Epidermal melanocyte (primary cell): ENCODE measurements at regions not wholly inside any gene's neighbourhood (a gene's known extent, or its start where the extent isn't known, plus 50 kb on each side); places are given as distances from the start of the nearest gene placed in this dataset.
"Not testable (repeated sequence)": the region's sequence is repeated elsewhere in the genome, so short reads cannot be mapped to it uniquely, and the experiment has no call there.

ENCODE experiments used
- DNase-seq: peaks from one replicate; pipeline ENCODE4 v3.0.0; 2011; ENCODE audit warnings: low spot score; ENCODE audit not compliant: insufficient read length

DNA sequence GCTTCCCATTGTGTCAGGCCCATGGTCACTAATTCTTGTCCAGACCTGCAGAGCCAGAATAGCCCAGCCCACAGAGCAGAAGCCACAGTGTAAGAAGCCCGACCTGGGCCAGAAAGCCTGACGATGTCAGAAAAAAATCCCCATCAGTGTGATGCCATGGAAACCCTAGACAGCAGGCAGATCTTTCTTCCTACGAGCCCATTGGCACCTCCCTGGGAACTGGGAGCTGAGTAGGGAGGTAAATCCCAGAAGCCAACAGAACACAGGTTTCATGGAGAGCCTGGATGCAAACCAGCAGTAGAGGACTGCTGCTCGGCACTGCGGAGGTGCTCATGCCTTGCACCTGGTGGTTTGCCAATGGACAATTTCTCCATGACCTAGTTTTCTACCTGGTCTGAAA is 82.2 kb upstream of the SLC22A16 start:
- no peak for DNase-seq

DNA sequence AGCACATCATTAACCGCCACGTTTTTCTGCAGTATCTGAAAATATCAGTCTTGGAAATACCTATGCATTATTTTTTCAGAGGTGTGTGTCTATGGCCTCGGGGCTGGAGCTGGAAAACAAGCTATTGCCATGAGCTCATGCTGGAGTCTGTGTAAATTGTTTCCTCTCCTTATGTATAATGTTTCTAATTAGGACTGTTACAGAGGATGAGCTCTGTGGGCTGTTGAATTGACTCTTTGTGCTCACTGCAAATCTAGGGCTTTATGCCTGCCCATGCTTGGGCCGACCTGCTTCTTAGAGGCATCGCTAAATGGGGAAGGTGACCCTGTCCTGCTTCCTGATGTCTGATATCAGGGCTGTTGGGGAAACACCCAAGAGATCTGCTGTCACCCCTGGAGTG is 80.8 kb upstream of the SLC22A16 start:
- DNase-seq = no peak

DNA sequence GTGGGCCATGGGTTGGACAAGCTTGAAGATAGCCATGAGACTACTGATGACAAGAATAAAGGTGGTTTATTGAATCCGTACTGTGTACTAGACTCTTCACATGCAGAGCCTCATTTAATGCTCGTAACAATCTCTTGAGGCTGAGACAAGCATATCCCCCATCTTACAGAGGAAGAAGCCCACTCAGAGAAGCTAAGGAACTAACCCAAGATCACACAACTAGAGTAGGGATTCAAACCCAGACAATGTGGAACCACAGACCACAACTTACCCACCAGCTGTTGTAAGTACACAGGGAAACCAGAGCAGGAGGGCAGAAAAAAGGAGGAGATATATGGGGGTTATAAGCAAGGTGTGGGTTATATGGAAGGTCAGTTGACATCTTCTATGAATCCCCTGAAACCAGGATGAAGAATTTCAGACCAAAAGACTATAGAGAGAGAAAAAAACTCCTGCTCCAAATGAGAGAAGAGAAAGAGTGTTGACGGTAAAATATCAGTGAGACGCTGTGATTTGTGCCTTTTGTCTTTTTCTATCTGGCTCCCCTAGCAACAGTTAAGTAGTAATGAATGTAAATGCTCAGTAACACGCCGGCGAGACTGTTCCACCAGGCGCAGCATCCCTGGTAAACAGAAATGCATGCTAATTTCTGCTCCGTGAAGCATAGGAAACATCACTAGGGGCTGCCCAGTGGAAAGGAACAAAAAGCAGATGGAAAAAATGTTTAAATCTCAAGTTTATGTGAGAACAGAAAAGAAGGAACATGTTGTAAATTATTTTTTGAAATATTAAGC is 80.1 kb upstream of the SLC22A16 start:
- DNase-seq = no peak

DNA sequence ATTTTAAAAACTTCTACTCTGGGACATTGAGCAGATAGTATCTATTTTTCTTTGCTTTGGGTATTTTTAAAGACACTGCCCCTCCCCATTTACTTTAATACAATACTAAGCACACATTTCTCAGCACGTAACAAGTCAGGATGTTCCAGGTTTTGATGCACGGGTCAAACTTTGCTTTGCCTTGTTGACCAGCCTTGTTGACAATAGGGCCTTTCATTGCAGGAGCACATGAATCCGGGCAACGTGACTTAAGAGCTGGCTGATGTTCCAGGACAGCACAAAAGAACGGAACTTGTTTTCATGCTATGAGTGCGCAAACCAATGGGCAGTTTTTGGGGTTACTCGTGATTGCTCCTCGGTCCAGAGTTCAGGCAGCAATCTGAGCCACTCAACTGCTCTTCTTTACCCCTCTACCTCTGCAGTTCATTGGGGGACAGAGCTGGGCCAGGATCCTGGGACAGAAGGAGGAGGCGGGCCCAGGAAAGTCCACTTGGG is 78.6 kb upstream of the SLC22A16 start:
- DNase-seq = peak; percentile 88

DNA sequence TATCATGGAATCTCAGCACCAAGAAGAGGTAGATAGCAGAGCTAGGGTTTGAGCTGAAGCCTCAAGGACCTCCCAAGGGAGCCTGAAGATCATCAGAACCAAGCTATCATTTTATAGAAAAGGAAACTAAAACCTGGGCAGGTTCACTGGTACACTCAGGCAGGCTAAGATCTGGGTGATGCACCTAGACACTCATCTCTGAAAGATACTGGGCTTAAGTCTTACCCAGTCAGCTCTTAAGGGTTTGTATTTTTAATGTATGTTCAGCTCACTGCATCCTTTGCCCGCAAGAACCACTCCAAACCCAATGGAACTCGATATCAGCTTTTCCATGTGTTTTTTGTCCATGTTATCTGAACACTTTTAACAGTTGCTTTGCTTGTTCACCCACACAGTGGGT is 78.0 kb upstream of the SLC22A16 start:
- no peak for DNase-seq

DNA sequence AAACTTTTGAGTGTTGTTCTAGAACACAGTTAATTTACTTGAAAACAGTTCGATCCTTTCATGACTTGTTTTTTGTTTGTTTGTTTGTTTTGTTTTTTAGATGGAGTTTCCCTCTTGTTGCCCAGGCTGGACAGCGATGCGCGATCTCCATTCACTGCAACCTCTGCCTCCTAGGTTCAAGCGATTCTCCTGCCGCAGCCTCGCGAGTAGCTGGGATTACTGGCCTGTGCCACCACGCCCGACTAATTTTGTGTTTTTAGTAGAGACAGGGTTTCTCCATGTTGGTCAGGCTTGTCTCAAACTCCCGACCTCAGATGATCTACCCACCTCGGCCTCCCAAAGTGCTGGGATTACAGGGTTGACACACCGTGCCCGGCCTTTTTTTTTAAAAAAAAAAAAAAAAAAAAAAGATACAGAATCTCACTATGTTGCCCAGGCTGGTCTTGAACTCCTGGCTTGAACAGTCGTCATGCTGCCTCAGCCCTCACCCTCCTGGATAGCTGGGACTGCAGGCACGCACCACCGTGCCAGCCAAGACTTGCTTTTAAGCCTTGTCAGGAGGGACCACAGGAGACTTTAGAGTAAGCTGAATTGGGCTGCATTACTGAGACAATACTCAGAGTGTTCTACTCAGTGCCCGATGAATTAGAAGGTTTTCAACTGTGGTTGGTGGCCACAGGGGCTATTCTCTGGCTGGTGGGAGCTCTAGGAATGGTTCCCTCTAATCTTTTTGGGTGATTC is 76.7 kb upstream of the SLC22A16 start:
- DNase-seq = no peak

DNA sequence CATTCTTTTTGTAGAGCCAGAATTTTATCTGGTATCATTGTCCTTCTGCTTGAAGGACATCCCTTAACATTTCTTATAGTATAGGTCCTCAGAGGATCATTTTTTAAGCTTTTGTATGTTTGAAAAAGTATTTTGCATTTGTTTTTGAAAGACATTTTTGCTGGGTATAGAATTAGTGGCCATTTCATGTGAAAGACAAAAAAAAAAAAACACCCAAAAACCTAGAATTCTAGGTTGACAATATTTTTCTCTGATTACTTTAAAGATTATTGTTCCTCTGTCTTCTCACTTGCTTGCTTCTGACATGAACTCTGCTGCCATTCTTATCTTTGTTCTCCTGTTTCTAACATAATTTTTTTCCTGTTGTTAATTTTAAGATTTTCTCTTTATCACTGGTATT is 75.7 kb upstream of the SLC22A16 start:
- no peak for DNase-seq

DNA sequence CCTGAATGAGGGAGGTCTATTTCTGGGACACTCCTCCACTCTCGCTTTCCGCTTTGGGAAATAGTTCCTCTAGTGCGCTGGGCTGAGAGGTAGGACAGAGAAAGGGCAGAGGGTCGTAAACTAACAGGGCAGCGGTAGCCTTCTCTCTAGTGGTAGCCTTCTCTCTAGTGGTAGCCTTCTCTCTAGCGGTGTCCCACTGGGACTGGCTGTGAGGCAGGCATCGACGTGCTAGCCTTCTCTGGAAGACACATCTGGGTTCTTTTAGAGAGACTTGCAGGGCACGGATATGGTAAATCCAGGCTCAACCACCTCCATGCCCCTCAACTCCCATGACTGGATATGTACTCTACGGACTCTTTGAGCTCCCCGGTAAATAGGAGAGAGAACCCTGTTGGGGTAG is 74.7 kb upstream of the SLC22A16 start:
- DNase-seq = no peak

DNA sequence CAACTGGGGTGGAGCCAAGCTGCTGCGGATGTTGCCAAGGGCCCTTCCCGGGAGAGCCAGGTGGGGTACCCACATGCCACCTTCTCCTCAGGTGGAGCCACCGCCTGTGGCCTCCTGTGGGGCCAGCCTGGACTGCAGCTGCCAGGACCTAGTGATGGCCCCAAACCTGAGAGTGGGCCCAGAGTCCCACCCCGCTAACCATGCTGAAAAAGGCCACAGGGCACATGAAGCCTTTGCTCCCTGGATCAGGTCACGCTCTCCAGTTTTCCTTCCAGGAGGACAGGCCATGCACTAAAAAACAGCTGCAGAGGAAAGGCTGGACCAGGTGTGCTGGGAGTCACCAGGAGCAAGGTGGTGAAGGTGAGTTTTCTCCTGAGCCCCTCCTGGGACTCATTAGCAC is 73.9 kb upstream of the SLC22A16 start:
- DNase-seq = no peak

DNA sequence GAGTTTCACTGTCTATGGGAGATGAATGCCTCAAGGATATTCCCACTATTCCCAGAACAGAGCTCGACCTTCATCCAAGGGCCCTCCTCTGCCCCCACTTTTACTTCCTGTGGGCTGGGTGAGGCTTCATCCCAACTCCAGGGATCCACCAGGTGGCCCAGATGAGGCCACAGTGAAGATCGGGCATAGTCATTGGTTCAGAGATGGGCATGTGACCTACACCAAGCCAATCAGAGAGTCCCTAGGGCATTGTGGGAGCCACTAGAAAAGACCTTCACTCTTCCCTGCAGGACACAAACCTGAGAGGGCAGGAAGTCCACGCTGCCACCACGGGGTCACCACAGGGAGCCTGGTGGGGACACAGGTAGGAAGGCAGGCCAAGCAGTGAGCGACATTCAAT is 72.9 kb upstream of the SLC22A16 start:
- no peak for DNase-seq

DNA sequence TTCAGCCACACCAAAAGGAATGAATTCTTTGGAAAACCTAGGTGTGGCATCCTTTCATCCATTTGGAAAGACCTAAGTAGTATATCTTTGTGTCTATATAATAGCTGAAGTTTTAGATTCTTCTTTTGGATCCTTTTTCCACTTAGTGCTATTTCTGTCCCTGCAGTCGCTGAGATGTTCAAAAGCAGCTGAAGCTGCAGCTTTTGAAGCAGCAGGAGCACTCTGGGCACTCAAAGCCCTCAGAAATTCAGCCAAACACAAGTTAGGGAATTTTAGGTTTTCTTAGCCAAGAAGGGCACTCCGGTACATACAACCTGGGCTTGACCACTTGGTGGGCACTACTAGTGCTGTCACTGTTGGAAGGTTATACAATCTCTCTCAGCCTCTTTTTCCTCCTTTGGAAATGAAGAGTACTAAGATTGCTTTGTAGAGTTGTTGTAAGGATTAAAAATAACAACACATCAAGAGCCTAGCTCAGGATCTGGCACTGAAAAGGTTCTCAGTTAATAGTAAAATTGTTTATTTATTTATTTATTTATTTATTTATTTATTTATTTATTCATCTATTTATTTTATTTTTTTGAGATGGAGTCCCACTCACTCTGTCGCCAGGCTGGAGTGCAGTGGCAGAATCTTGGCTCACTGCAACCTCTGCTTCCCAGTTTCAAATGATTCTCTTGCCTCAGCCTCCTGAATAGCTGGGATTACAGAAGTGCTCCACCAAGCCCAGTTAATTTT is 71.9 kb upstream of the SLC22A16 start:
- no peak for DNase-seq

DNA sequence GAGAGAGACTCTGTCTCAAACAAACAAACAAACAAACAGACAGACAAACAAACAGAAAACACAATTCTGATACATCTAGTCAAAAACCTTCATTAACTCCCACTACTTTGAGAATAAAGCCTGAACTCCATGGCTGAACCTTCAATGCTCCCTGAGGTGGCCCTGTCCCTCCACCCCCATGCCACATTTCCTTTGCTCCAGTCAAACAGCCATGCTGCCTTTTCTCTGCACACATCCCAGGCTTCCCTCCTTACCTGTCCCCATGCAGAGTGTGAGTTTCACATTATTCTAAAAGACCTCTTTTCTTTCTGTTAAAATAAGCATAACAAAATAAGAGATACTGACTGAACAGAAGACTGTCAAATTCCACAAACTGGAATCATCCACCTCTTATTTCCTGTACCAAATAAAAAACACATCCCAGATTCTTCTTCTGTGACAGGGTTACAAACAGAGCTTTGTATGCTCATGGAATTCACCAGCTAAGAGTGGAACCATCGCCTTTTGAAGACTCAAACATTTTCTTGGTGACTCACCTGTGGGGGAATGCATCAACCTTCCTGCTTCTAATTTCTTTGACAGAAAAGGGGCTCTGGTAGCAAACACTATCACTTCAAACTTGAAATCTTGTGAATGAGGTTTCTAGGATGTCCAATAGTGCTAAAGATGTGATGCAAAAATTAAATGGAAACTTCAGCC is 71.0 kb upstream of the SLC22A16 start:
- no peak for DNase-seq

DNA sequence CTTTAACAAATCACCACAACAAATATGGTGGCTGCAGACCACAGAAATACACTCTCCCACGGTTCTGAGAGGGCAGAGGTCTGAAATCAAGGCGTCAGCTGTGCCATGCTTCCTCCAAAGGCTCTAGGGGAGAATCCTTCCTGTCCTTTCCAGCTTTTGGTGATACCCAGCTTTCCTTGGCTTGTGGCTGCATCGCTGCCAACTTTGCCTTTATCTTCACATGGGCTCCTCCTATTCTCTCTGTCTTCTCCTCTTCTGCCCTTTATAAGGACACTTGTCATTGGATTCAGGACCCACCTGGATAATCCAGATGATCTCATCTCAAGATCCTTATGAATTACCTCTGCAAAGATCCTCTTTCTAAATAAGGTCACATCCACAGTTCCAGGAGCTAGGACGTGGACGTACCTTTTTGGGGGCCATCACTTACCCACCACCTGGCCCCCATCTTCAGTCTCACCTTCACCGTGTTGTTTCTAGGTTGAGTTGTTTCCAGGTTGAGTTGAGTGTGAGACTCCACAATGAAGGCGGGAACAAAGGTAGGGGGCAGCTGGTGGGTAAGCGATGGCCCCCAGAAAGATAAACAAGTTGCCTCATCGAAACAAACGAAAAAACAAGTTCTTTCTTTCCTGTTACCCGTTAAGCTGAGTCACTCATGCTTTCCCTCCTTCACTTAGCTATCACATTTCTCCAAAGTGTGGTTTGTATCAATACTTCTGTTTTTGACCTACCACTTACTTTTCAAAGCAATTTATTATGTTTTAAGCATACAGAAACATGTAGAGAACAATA is 68.9 kb upstream of the SLC22A16 start:
- DNase-seq = no peak

DNA sequence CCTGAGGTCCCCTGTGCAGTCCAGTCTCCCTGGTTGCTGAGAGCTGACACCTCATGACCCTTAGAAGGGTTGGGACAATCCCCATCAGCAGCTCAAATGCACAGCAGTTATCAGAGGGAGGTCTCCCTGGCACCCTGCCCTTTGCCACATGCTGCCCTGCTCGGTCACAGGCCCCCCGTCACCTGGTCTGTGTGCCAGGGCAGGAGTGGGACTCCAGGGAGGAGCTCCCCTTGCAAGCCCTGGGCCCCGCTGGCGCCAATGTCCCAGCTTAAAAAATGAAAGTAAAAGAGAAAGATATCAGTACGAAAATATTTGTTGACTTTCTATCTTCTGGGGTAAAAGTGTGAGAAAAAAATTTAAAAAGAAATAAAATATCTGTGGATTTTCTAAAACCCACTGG is 68.1 kb upstream of the SLC22A16 start:
- DNase-seq = no peak

DNA sequence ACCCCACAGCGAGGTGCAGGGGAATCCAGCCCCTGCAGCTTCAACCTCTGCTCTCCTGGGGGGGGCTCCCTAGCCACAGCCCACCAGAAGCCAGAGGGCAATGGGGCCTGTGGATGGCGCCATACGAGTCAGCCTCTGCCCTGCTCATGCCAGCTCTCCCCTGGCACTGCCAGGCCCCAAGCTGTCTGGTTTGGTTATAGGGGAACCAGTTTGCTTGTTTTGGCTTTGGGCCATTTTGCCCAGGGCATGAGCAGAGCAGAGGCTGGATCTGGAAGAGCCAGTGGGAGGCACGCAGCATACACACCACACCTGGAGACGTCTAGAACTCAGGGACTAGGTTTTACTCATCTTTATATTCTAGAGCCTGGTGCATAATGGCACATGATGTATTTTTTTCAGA is 66.7 kb upstream of the SLC22A16 start:
- DNase-seq = no peak

DNA sequence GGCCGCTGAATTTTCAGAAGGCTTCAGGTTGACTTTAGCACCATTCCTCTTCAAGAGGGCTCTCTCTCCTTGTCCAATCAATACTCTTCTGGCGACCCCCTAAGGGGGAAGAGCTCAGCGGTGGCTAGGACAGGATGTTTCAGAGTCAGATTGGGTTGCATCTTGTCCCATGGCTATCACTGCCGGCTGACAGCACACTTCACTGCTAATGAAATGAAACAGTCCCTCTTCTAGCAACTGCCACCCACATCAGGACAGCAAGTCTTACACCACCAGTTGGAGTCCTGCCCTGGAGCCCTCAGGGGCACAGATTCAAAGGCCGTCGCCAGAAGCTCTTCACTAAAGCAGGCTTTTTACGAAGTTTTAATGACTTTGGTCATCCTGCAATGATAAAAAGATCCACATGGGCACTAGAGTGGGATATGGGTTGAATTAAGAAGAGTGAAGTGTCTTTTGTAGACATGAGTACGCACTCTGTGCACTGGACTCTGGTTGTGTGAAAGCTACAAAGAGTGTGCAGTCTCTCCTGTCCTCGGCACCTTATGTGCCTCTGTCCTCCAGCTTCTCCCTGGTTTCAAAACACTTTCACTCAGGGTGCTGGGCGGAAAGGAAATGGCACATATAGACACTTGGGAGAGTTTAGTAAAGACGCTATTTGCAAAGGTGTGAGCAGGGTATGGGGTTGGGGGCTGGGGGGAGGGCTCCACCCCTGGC is 66.1 kb upstream of the SLC22A16 start:
- DNase-seq = no peak

DNA sequence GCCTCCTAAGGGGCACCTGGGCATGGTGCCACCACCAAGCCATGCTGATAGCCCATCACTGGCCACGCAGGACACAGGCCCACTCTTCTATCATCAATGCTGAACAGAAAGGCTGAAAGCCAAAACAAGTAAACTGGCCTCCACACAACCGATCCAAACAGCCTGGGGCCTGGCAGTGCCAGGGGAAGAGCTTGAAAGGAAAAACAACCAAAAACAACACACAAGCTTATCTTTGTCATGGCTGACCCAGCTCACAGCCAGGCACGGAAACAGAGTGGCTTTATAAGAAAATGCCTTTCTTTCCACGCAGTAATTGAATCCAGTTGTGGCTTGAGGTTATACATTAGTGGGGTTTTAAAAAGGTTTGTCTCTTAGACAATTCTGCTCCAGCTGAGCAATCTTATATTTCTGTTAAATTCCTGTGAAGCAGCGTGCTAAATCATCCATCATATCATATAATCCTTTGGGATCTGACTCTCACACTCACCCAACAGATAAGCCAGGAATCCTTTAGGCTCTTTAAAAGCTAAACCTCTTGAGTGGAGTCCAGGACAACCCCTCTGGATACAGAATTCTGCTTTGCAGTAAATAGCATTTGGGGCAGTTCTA is 65.4 kb upstream of the SLC22A16 start:
- DNase-seq = peak; percentile 64

DNA sequence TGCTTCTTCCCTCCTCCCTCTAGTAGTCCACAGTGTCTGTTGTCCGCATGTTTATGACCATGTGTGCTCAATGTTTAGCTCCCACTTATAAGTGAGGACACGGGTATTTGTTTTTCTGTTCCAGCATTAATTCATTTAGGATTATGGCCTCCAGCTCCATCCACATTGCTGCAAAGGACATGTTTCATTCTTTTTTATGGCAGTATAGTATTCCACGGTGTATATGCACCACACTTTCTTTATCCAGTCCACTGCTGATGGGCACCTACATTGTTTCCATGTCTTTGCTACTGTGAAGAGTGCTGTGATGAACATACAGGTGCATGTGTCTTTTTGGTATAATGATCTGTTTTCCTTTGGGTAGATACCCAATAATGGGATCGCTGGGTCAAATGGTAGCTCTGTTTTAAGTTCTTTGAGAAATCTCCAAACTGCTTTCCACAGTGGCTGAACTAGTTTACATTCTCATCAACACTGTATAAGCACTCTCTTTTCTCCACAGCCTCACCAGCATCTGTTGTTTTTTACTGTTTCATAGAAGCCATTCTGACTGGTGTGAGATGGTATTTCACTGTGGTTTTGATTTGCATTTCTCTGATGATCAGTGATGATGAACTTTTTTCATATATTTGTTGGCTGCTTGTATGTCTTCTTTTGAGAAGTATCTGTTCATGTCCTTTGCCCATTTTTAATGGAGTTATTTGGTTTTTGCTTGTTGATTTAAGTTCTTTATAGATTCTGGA is 63.0 kb upstream of the SLC22A16 start:
- not testable (repeated sequence) for DNase-seq
